Medulla oblongata (tissue), 1 donor: ENCODE measurements at regions not wholly inside any gene's neighbourhood (a gene's known extent, or its start where the extent isn't known, plus 50 kb on each side); places are given as distances from the start of the nearest gene placed in this dataset.
A peak's percentile ranks its signal among the peaks of the same experiment; 100 is the strongest.

Source experiments
- DNase-seq: peaks from one replicate; pipeline ENCODE4 v3.0.0-alpha.2; 2015; ENCODE audit errors: extremely low spot score

DNA sequence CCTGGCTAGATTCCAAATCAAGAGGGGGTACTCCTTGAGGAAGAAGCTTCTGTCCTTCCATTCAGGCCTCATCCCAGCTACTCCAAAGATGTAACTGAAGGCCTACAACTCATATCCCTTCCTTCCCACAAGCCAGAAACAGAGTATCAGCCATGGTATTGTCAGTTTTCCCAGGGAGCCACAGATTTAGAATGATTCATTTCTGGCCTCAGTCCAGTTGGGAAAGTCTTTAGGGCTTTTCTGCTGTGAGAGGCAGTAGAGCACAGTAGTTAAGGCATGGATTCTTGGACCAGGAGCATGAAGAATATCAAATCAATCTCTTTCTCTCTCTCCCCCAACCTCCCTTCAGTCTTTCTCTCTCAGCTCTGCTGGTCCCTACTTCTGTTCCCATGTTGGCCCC lies 505.0 kb downstream of the BCOR start:
- peak; percentile 9 for DNase-seq

DNA sequence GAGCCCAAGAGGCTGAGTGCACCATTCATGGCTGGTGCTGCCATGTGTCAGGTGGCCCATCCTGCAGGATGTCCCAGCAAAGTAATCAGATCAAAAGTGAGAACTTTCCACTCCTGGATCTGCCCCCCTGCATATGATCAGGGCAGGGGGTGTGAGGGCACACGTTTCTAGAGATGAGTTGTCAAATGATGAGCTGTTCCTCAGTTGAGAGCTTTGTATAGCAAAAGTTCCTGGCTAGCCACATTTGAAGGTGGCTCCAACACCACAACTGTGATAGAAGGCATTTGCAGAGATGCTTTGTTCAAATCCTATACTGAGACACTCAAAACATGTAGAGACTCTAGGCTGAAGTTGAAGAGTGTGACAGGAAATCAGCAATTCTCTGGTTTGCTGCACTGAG lies 501.8 kb downstream of the BCOR start:
- no peak for DNase-seq

DNA sequence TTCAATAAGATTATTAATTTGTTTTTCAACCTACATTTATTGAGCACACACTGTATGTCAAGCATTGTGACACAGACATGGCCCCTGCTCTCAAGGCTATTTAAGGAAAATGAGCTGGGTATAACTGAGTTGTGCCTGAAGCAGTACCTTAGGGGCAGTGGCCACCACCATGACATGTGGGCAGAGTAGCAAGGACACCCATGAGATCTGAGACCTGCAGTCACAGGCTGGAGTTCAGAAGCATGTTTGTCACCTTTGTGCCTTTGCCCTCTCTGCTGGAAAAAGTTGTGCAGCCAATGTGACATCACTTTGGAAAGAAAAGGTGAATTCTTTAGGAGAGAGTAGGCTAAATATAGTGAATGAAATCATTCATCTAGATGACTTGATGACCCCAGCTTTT lies 501.3 kb downstream of the BCOR start:
- no peak for DNase-seq

DNA sequence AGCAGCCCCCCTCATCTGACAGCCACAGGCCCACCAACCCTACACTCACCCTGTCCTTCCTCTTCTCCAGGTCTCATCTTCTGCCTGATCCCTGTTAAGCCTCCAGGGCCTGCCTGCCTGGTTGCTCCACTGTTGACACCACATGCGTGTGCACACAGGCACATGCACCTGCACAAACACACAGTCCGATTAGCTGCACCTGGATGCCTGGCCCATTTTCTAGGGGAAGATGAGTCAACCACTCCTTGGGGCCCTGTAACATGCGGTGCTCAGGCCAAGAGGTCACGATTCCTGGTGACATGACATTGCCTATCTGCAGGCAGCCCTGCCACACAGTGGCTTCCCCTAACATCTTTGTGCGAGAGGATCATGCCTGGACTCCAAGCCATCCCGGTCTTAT lies 498.4 kb downstream of the BCOR start:
- no peak for DNase-seq

DNA sequence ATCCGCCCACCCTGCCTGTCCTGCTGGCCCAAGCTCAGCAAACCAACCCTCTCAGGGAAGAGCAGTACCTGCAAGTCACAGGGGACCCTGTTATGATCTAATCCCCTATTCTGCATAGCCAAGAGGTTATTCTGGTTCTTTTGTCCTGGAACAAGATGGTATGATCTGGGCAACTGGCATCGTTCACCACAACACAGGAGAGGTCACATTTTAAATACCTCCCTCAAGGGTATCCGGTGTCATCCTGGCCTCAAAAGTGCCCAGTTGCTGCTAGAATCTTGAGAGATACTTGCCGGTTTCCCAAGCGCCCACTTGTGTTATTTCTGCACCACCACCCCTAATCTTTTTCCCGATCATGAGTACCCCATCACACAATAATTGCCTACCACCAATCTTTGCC lies 497.5 kb downstream of the BCOR start:
- no peak for DNase-seq

DNA sequence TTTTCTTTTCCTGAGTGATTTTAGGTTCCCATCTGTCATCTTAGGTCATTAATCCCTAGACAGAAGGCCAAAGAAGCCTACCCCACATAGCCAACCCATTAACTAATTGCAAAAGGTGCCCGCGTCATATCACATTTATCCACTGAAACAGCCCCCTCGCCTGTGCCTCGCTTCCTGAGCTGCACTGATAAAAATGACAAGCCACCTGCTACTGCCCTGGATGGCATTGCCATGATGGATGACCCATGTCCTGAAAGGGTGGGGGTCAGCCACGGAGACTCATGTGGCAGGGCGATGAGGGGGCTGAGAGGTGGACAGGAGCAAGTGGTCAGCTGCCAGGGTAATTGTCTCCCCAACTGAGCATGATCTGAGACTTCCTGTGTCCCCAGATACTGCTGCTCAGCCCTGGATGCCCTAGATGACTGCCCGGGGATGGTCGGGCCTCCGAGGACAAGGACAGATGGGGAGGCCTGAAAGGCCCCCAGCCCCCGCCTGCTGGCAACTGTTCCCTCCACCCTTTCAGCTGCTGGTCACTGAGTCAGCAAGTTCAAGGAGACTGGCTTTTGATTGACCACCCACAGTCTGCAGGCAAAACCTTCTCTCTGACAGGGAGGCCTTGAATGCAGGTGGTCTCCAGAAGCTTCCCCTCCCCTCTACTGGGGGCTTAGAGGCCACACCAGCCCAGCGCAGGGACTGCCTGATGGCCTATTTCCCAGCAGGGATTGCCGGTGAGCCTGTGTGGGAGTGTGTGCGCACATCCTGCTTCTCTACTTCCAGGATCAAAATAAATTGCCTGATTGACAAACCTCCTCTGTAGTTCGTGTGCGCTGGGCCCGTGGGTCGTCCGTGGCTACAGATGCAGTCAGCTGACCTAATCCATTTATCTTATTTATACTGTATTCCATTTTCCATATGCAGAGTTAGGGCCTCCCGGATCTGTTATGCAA lies 496.3 kb downstream of the BCOR start:
- DNase-seq = no peak

DNA sequence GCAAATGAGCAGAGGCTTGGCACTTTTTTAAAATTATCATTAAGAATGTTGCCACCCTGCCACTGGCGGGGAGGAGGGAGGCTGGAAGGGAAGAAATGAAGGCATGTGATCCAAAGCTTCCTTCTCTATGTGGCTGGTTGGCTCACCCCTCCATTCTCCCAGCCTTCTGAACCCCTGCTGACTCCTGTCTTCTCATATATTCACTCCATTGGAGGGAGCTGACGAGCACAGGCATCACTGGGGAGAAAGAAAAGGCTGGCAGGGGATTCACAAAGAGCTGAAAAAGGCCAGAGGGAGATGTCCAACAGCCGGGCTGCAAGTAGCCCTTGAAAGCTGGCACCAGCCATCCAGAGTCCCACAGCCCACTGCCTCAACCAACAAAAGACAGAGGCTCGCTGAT lies 495.6 kb downstream of the BCOR start:
- peak; percentile 12 for DNase-seq

DNA sequence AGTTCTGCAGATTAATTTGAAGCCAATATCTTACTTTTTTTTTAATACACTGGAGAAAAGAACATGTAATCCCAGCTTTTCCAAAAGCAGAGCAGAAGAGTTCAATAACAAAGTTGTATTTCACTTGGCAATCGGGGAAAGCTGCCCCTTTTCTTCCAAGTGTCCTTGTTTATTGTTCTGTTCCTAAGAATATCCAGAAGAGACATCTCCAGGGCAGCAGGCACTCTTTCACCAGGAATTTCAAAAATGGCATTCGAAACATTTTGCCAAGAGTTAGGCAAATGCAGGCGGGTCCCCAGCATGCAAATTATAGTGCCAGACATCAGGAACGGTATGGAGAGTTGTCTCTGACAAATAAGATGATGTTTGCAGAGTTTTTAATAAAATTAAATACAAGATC lies 494.5 kb downstream of the BCOR start:
- DNase-seq = peak; percentile 19

DNA sequence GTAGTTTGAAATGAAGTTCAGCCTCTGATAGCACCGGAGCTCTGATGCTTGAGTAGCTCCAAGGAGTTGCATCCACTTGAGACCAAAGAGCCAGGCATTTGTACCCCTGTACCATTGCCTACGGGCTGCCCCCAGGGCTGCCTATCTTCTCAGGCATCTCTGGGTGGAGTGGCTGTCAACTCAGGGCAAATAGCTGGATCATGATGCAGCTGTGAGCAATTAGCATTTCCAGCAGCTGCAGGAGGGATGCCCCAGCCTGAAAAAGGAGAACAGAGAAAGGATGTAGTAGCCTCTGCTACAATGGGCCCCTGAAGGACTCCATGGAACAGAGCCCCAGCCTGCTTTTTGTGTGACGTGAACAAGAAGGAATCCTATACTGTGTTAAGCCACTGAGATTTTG lies 492.6 kb downstream of the BCOR start:
- no peak for DNase-seq

DNA sequence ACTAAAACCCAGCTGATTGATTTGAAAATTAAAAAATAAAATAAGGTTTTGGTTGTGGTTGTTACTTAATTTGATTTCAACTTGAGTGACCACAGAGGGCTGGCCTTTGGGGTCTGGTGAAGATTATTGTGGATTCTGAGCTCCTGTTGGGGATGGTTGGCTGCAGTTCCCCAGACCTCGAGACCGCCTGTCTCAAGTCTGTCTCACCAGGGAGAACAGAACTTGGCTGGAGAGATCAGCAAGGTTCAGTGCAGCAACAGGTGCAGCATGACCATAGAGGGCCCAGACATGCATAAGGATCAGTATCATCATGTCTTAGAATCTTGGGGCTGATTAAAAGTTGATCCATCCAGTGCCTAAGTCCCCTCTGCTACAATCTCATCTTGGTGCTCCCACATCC lies 491.9 kb downstream of the BCOR start:
- no peak for DNase-seq

DNA sequence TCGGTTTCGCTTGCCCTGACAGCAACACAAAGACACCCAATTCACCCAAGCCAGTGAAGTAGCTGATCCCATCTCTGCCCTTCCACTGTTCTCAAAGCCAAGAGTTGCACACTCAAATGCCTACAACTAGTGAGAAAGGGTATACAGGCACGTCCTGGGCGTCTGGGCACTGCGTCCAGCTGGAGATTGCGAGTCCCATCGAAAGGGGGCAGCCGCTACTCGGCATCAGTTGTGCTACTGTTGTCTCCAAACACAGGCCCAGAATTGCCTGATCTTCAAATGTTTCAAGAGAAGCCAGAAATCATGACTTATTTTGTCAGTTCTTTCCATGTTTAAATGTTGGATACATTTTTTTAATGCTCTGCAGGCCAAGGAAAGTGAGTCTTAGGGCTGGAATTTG lies 487.8 kb downstream of the BCOR start:
- DNase-seq = peak; percentile 22

DNA sequence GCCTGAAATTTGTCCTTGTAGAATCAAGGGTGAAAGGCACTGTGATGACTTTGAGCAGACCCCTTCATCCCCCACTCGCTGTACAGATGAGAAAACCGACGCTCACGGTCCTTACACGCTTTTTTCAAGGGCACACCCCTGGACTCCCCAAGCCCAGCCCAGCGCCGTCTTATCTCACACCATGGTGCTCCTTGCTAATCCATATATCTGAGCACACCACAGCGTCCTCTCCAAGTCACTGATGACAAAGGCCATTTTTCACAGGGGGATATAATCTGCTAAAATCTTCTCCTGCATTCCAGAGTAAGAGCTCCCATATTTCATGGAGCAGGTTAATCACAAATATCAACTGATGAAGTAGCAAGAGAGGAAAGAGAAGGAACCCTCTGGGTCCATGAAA lies 486.3 kb downstream of the BCOR start:
- DNase-seq = no peak

DNA sequence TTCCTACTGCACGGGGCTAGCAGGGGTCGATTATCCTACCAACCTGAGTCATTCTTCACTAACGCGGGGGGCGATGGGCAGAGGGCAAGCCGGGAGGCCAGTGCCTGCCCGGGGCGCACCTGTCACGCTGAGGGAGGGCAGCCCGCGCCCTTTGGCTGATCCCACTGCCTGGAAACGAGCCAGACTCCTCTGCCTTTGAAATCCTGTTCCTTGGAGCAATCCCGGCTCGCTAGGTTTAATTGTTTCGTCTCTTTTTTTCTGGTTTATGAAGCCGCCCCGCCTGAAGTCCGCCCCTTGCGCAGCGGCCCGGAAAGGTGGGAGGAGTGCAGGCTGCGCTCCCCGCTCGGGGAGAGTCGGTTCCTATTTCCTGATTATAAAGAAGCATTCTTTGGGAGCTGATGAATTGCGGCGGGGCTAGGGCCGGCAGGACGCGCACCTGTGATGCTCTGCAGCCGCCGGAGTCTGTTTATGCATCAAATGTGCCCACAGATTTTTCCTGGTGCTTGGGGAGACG lies 484.2 kb downstream of the BCOR start:
- DNase-seq = no peak

DNA sequence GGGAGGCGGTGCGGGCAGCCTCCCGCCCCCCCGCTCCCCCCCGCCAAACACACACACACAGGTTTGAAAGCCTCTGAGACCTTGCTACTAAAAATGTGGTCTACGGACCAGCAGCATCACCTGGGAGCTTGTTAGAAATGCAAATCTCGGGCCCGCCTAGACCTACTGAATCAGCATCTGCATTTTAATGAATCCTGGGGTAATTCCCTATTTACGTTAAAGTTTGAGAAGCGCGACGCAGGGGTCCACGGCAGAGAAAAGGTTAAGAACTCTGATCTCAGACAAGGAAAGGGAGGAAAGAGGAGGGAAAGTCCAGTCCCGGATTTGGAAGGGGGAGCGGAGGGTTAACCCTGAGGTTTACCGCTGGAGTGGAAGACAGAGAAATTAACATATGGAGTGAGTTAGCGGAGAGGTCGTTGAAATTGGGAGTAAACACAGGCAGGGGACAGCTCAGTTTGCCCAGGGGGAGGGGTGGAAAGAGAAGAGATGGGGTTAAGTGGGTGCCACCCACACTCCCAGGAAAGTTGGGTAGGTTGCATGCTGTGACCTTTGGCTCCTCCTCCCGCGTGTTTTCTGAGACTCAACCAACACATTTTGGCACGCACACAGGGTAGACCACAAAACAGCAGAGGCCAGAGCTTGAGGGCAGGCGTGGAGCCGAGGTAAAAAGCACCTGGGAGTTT lies 483.6 kb downstream of the BCOR start:
- no peak for DNase-seq

DNA sequence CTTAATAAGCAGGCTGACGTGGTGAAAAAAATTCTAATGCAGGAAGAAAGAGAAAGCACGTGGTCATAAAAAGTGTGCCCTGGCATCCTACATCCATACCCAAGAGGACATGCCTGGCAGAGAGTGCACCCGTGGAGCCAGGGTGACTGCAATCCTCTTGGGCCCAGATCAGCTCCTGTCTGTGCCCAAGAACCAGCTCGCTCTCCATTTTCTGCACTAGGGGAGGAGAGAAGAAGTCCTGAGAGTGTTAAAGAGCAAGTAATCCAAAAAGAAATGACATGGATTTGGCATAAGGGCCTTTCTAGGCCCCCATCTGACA lies 483.1 kb downstream of the BCOR start:
- no peak for DNase-seq

DNA sequence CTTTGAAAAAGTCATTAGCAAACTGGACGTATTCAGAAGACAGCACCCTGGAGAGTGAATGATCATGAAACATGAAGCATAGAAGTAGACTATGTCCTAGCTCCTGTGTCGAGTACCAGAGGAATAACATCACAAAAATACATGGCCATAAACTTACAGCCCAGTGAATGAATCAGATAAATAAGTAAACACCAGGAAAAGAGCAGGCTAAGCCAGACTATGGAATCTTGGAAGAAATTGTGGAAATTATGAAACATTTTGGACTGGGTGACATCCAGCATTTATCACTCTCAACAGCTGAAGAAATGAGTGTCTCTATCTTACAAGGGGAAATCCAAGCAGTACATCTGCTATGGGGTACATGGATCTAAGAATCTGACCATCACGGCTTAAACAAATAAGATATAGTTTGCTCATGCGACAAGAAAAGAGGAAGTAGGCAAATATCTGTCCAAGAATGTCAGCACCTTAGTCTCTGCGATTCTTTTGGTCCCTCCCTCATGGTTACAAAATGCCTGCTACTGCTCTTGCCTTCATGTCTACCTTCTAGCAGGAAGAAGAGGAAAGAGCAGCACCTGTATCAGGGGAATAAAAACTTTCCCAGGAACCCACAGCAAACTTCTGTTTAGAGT lies 481.5 kb downstream of the BCOR start:
- no peak for DNase-seq

DNA sequence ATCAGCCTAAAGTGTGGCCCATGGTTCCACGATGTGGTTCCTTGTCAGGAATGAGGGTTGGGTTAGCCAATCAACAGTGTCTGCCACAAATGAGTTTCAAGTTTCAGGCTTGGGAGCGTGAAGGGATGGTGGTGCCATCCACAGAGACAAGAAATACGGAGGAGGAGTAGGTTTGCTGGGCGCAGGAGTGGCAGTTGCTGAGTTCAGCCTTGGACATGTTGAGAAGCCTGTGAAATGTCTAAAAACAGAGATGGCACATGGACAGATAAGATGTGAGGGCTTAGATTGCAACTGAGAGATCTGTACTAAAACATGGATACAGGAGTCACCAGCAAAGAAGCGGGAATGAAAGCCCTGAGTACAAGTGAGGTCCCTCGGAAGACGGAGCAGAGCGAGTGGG lies 481.0 kb downstream of the BCOR start:
- no peak for DNase-seq

DNA sequence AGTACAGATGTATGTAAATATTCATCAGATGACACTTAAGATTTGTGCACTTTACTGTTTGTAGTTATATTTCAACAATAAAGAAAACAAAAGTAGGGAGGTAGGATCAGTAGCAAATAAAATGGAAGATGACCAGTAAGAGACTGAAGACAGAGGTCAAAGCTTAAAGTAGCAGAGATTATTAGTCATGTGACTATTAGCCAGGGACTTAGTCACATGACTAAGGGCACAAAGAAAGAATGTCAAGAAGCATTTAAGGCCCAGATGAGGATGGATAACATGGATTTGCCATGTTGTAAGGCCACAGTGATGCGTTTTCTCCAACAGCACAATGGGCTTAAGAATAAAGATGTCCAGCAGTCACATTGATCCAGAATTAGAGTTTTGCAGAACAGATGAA lies 479.6 kb downstream of the BCOR start:
- DNase-seq = no peak

DNA sequence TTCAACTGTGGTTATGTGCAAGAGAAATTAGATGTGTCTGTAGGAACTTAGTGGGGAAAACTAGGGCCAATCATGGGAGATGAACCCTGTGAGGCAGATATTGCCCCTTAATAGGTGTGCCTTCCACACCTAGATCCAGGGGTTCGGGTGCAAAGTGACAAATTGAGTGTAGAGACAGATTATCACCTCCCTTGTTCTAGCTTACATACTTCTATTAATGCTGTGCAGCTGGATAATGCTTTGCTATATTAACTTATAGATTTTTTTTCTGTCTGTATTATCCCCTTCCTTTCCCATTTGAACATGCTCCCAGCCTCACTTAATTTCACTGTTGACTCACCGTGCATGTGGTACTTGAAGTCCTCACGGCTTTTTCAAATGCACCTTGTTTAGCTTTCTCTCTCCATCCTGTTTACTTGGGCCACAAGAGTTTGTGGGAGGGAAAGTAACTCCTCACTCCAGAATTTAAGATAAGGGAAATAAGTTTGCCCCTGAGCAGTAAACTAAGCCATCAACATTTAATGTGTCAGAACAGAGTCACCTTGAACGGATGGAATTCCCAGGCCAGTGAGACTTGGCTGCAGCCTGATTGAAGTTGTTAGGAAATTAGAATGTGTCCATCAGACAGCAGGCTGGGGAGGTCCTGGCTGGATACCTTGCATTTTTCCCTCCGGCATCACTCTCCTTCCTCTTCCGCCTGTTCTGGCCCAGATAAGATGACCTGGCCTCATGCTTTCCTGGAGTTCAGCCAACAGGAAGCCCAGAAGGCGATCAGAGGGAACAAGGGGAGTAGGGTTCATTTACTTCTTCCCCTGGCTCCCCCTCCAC lies 478.4 kb downstream of the BCOR start:
- no peak for DNase-seq

DNA sequence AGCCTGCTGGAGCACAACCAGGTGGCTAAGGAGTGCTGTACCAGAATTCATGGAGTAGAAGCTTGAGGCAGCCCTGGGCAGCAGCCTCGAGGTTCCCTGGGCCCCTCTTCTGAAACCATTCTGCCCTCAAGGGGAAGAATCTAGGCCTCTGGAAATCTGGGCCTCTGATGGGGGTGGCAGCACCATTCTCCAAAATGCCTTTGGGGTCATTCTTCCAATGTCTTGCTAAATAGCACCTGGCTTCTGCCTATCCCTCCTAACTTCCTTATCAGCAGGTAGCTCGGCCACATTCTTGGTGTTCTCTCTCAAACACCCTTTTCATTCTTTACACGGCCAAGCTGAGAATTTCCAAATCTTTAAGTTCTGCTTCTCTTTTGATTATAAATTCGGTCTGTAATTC lies 473.6 kb downstream of the BCOR start:
- DNase-seq = no peak

DNA sequence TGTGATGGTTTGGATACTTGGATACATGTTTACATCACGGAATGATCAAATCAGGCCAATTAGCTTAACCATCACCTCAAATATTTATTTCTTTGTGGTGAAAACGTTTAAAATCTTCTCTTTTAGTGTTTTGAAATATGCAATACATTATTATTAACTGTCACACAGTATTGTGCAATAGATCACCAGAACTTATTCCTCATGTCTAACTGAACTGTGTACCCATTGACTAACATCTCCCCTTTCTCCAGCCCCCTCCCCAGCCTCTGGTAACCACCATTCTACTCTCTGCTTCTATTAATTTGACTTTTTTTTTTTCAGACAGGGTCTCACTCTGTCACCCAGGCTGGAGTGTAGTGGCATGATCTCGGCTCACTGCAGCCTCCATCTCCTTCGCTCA lies 471.9 kb downstream of the BCOR start:
- no peak for DNase-seq

DNA sequence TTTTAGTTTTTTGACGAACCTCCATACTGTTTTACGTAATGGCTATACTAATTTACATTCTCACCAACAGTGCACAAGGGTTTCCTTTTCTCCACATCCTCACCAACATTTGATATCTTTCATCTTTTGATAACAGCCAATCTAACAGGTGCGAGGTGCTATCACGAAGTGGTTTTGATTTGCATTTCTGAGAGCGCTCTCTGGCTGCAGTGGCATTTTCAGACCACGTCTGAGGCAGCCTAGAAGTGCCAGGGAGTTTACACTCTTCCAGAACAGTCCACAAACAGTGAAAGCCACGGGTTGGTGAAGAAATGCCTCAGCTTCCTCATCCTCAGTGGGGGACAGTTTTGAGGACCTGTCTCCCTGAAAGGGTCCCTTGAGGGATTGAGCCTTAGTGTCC lies 471.0 kb downstream of the BCOR start:
- no peak for DNase-seq
